HEK293 (cell line): ENCODE measurements at regions not wholly inside any gene's neighbourhood (a gene's known extent, or its start where the extent isn't known, plus 50 kb on each side); places are given as distances from the start of the nearest gene placed in this dataset.
"Not testable (repeated sequence)": the region's sequence is repeated elsewhere in the genome, so short reads cannot be mapped to it uniquely, and the experiment has no call there.

Experiments
- CTCF ChIA-PET: fragments of 350-600 bp; formaldehyde crosslinking; extraction: SDS; loops from one replicate; lab custom pipeline; 2021; ENCODE audit warnings: antibody characterized with exemption; lab: Yijun Ruan, JAX
- POLR2A ChIA-PET: fragments of 300-600 bp; formaldehyde crosslinking; extraction: SDS; loops from one replicate; lab custom pipeline; 2020; ENCODE audit warnings: antibody characterized with exemption, inconsistent platforms; lab: Yijun Ruan, JAX
- H3K27ac ChIP-seq: fragments of 200-500 bp; sonication (Bioruptor generic); 2 replicates; pipeline ENCODE4 v1.5.1; 2014; ENCODE audit warnings: low read depth, low read length, control low read depth, inconsistent platforms; ENCODE audit errors: extremely low read depth
- H3K36me3 ChIP-seq, 2 experiments: fragments of 200-500 bp in 1 of 2; sonication (Bioruptor generic) in 1 of 2; 1 replicate in 1 of 2; 2 replicates in 1 of 2; pipeline ENCODE4 v1.5.1; 2014 to 2017; ENCODE audit warnings: inconsistent platforms in 2 of 2, low read length in 2 of 2; ENCODE audit not compliant: control insufficient read depth in 2 of 2, insufficient read depth in 1 of 2
- H3K4me1 ChIP-seq: fragments of 200-500 bp; sonication (Bioruptor generic); 2 replicates; pipeline ENCODE4 v1.5.1; 2014; ENCODE audit warnings: mild to moderate bottlenecking, low read length, inconsistent platforms; ENCODE audit not compliant: control insufficient read depth, insufficient read depth
- H3K4me3 ChIP-seq: 2 replicates; pipeline ENCODE4 v1.5.1; 2011; ENCODE audit warnings: low read depth, mild to moderate bottlenecking, control low read depth, low read length, moderate library complexity
- H3K9me3 ChIP-seq: fragments of 200-500 bp; sonication (Bioruptor generic); 2 replicates; pipeline ENCODE4 v1.5.1; 2014; ENCODE audit warnings: low read depth, low read length, inconsistent platforms; ENCODE audit not compliant: control insufficient read depth, insufficient read depth
- FEZF1 ChIP-seq: fragments of 450-650 bp; formaldehyde crosslinking; IDR thresholded peaks from 2 replicates; pipeline ENCODE4 v1.5.1; 2016; ENCODE audit warnings: missing biosample characterization, missing genetic modification characterization
- YY2 ChIP-seq: fragments of 450-650 bp; formaldehyde crosslinking; IDR thresholded peaks from 2 replicates; pipeline ENCODE4 v1.5.1; 2016; ENCODE audit warnings: missing biosample characterization, missing genetic modification characterization
- ZBTB10 ChIP-seq: fragments of 450-650 bp; formaldehyde crosslinking; IDR thresholded peaks from 2 replicates; pipeline ENCODE4 v1.5.1; 2016; ENCODE audit warnings: missing biosample characterization, missing genetic modification characterization
- ZBTB49 ChIP-seq: fragments of 450-650 bp; formaldehyde crosslinking; IDR thresholded peaks from 2 replicates; pipeline ENCODE4 v1.5.1; 2016; ENCODE audit warnings: missing biosample characterization, missing genetic modification characterization, low read depth
- ZNF121 ChIP-seq: fragments of 450-650 bp; formaldehyde crosslinking; IDR thresholded peaks from 2 replicates; pipeline ENCODE4 v1.5.1; 2016; ENCODE audit warnings: missing biosample characterization, missing genetic modification characterization
- ZNF132 ChIP-seq: fragments of 450-650 bp; formaldehyde crosslinking; IDR thresholded peaks from 2 replicates; pipeline ENCODE4 v1.5.1; 2017; ENCODE audit warnings: missing biosample characterization, missing genetic modification characterization, borderline replicate concordance
- ZNF140 ChIP-seq: fragments of 450-650 bp; formaldehyde crosslinking; IDR thresholded peaks from 2 replicates; pipeline ENCODE4 v1.5.1; 2016; ENCODE audit warnings: missing biosample characterization, missing genetic modification characterization
- ZNF148 ChIP-seq: fragments of 450-650 bp; formaldehyde crosslinking; IDR thresholded peaks from 2 replicates; pipeline ENCODE4 v1.5.0; 2017; ENCODE audit warnings: missing biosample characterization, missing genetic modification characterization, borderline replicate concordance
- ZNF426 ChIP-seq: fragments of 450-650 bp; formaldehyde crosslinking; IDR thresholded peaks from 2 replicates; pipeline ENCODE4 v1.5.1; 2017; ENCODE audit warnings: missing biosample characterization, missing genetic modification characterization, mild to moderate bottlenecking, inconsistent platforms, moderate library complexity
- ZNF558 ChIP-seq: fragments of 450-650 bp; formaldehyde crosslinking; IDR thresholded peaks from 2 replicates; pipeline ENCODE4 v1.5.1; 2016; ENCODE audit warnings: missing biosample characterization, missing genetic modification characterization
- ZNF585B ChIP-seq: fragments of 450-650 bp; formaldehyde crosslinking; IDR thresholded peaks from 2 replicates; pipeline ENCODE4 v1.5.1; 2016; ENCODE audit warnings: missing biosample characterization, missing genetic modification characterization
- ZNF610 ChIP-seq: fragments of 450-650 bp; formaldehyde crosslinking; IDR thresholded peaks from 2 replicates; pipeline ENCODE4 v1.5.1; 2016; ENCODE audit warnings: missing biosample characterization, missing genetic modification characterization, borderline replicate concordance

GRCh38 chr18:63050667-63051395, 268.7 kb downstream of the BCL2 start:
- CTCF ChIA-PET: interaction anchor here (0.6 to 0.7 kb wide), 2 partner anchors 23 to 692 kb away, joined by 3 to 4 read pairs; no protein-coding TSS in a partner anchor
- POLR2A ChIA-PET, H3K4me1 ChIP-seq: not testable (repeated sequence)

GRCh38 chr18:63046375-63046774, 273.2 kb downstream of the BCL2 start:
- ChIA-PET POLR2A (no interaction called here), CTCF (interaction anchor here (0.9 kb wide), 1 partner anchor 30 kb away, joined by 3 read pairs; no protein-coding TSS in a partner anchor)
- no peak overlapping the region for H3K4me3 ChIP-seq

More at GRCh38 chr18:63050667-63051395, 268.7 kb downstream of the BCL2 start:
- not testable (repeated sequence) for H3K4me3 ChIP-seq, H3K27ac ChIP-seq, H3K9me3 ChIP-seq, H3K36me3 ChIP-seq
- TF ChIP-seq ZNF121 (tag by site-specific recombination): 0 out of 2 replicates have a peak, but pooled peaks have one; percentile 32

DNA sequence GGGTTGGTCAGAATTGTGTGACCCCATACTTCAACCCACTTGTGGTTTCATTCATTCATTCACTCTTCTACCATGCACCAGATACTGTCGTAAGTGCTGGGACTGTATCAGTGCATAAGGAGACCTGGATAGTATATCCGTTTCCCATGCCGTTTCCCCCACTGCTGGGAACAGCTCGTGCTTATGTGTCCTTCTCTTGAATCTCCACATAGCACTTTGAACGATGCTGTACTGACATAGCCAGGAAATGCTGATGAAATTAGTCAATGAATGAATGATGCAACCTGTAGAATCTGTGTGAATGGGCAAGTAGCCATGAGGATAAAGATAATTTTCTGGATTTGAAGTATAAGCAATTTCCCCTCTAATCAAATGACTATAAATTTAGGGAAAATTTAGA, 276.1 kb downstream of the BCL2 start:
- TF ChIP-seq ZBTB49 (no peak), ZNF140 (tag by site-specific recombination) (no peak), YY2 (no peak)
- CTCF ChIA-PET: interaction anchor here (0.5 to 1.3 kb wide), 6 partner anchors 13 to 115 kb away, joined by 3 to 6 read pairs (median 4); no protein-coding TSS in a partner anchor
- H3K27ac ChIP-seq: no peak overlapping the region
- POLR2A ChIA-PET: no interaction called here
- H3K4me1 ChIP-seq: no peaks in the 10 kb centered on the region
- H3K9me3 ChIP-seq: no peaks in the 10 kb centered on the region
- no peaks in the 10 kb centered on the region for H3K36me3 ChIP-seq
- no peak overlapping the region for H3K4me3 ChIP-seq

More at GRCh38 chr18:63046375-63046774, 273.2 kb downstream of the BCL2 start:
- no peaks in the 10 kb centered on the region for H3K36me3 ChIP-seq
- H3K4me1 ChIP-seq: no peaks in the 10 kb centered on the region
- H3K9me3 ChIP-seq: no peaks in the 10 kb centered on the region
- H3K27ac ChIP-seq: no peak overlapping the region
- TF ChIP-seq ZNF426 (tag by site-specific recombination) (no peak), ZNF132 (no peak), ZNF585B (no peak), ZNF148 (no peak), ZNF610 (no peak), ZBTB10 (tag by site-specific recombination) (no peak), FEZF1 (tag by site-specific recombination) (no peak), ZNF558 (tag by site-specific recombination) (no peak)
